ENCODE measurements at regions not wholly inside any gene's neighbourhood (a gene's known extent, or its start where the extent isn't known, plus 50 kb on each side); places are given as distances from the start of the nearest gene placed in this dataset.

GRCh38 chr13:69556540-69557196 lies 551.0 kb upstream of the ATXN8OS start:
- Histone ChIP-seq H3K4me1 (ENCODE audit: control insufficient read depth, insufficient read depth, low read length) (no peaks in the 10 kb centered on the region), H3K27ac (ENCODE audit: low read length) (no peak overlapping the region), H3K36me3 (ENCODE audit: control insufficient read depth, insufficient read depth, low read length) (no peaks in the 10 kb centered on the region), H3K9me3 (ENCODE audit: control insufficient read depth, insufficient read depth, low read depth, low read length) (no peaks in the 10 kb centered on the region), H3K4me3 (ENCODE audit: low read depth in 2 of 2, low read length in 2 of 2) (no peak overlapping the region), H3K27me3 (ENCODE audit: control insufficient read depth, insufficient read depth, low read length) (no peaks in the 10 kb centered on the region)
- in situ Hi-C loops (cut with HindIII; ENCODE audit: low pct_unique_long_range_greater_than_20kb, low sequenced_read_pairs) = no loop called here
- intact Hi-C loops (cut with micrococcal nuclease; ENCODE audit: unreplicated experiment) = no loop called here
- BruUV-seq (replicated peaks) = no TSS peak
- CTCF ChIA-PET = no interaction called here
- POLR2A ChIA-PET = no interaction called here
- DNase-seq (ENCODE audit: low read depth, low spot score) = no peak
- no peak for TF ChIP-seq REST (IDR thresholded peaks at IDR 0.05; ENCODE audit: insufficient read depth in 1 of 2, low read depth in 2 of 2, low read length in 1 of 2)
- TF ChIP-seq TCF7L2 (IDR thresholded peaks at IDR 0.05; ENCODE audit: low read depth, low read length) = no peak
- no peak for TF ChIP-seq SIN3A (IDR thresholded peaks at IDR 0.05; ENCODE audit: borderline replicate concordance, insufficient read depth, low read depth, low read length)
- no peak for TF ChIP-seq POLR2AphosphoS5 (IDR thresholded peaks at IDR 0.05; ENCODE audit: low read depth, low read length)
- no peak for TF ChIP-seq CTCF (IDR thresholded peaks at IDR 0.05)
- no peak for ATAC-seq

GRCh38 chr13:69553976-69554375 lies 553.6 kb upstream of the ATXN8OS start:
- no peaks in the 10 kb centered on the region for H3K27me3 ChIP-seq (ENCODE audit: control insufficient read depth, insufficient read depth, low read length)
- CTCF ChIA-PET = no interaction called here

More at GRCh38 chr13:69553976-69554375, 553.6 kb upstream of the ATXN8OS start:
- H3K4me1 ChIP-seq (ENCODE audit: control insufficient read depth, insufficient read depth, low read length) = no peaks in the 10 kb centered on the region
- intact Hi-C loops (cut with micrococcal nuclease; ENCODE audit: unreplicated experiment) (no loop called here), in situ Hi-C loops (cut with HindIII; ENCODE audit: low pct_unique_long_range_greater_than_20kb, low sequenced_read_pairs) (no loop called here)
- no TSS peak for BruUV-seq (replicated peaks)
- no peak for TF ChIP-seq SIN3A (IDR thresholded peaks at IDR 0.05; ENCODE audit: borderline replicate concordance, insufficient read depth, low read depth, low read length)
- TF ChIP-seq REST (IDR thresholded peaks at IDR 0.05; ENCODE audit: insufficient read depth in 1 of 2, low read depth in 2 of 2, low read length in 1 of 2) = no peak
- no peak for TF ChIP-seq POLR2AphosphoS5 (IDR thresholded peaks at IDR 0.05; ENCODE audit: low read depth, low read length)
- TF ChIP-seq CTCF (IDR thresholded peaks at IDR 0.05) = no peak
- TF ChIP-seq TCF7L2 (IDR thresholded peaks at IDR 0.05; ENCODE audit: low read depth, low read length) = no peak
- DNase-seq (ENCODE audit: low read depth, low spot score) (no peak), ATAC-seq (no peak)
- H3K27ac ChIP-seq (ENCODE audit: low read length) = no peak overlapping the region
- POLR2A ChIA-PET = no interaction called here
- H3K4me3 ChIP-seq (ENCODE audit: low read depth in 2 of 2, low read length in 2 of 2) = no peak overlapping the region
- no peaks in the 10 kb centered on the region for H3K9me3 ChIP-seq (ENCODE audit: control insufficient read depth, insufficient read depth, low read depth, low read length)
- H3K36me3 ChIP-seq (ENCODE audit: control insufficient read depth, insufficient read depth, low read length) = no peaks in the 10 kb centered on the region
